Skin epidermis (tissue), 12 donors: ENCODE measurements at regions not wholly inside any gene's neighbourhood (a gene's known extent, or its start where the extent isn't known, plus 50 kb on each side); places are given as distances from the start of the nearest gene placed in this dataset.
"Not testable (repeated sequence)": the region's sequence is repeated elsewhere in the genome, so short reads cannot be mapped to it uniquely, and the experiment has no call there.

ENCODE experiments used
- H3K27ac ChIP-seq, 21 experiments: fragments of 200-600 bp; sonication (generic) in 11 of 21; one replicate each; pipeline ENCODE4 v1.5.0; 2020; ENCODE audit warnings: mild to moderate bottlenecking in 3 of 21, inconsistent platforms in 2 of 21, moderate library complexity in 2 of 21
- H3K4me3 ChIP-seq, 7 experiments: fragments of 200-600 bp; sonication (generic) in 2 of 7; one replicate each; pipeline ENCODE4 v1.5.0; 2020; ENCODE audit warnings: inconsistent platforms in 2 of 7, mild to moderate bottlenecking in 2 of 7, moderate library complexity in 1 of 7

DNA sequence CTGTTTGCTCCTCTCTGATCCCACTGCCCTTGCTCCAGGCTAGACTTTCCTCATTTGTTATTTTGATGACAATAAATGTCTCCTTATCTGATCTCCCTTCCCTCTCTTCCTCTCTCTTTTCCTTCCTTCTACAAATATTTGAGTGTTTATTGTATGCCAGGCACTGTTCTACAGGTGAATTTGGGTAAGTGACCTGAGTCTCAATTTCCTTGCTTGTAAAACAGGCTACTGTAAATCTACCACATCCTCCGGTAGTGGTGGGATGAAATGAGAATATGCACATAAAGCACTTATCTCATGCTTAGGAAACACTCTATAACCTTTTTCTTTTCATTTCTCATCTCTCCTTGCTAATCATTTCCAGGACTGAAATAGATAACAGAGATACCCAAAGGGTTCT is 86.4 kb downstream of the HMHB1 start:
- Histone ChIP-seq H3K27ac (no peak overlapping the region), H3K4me3 (no peak overlapping the region)

DNA sequence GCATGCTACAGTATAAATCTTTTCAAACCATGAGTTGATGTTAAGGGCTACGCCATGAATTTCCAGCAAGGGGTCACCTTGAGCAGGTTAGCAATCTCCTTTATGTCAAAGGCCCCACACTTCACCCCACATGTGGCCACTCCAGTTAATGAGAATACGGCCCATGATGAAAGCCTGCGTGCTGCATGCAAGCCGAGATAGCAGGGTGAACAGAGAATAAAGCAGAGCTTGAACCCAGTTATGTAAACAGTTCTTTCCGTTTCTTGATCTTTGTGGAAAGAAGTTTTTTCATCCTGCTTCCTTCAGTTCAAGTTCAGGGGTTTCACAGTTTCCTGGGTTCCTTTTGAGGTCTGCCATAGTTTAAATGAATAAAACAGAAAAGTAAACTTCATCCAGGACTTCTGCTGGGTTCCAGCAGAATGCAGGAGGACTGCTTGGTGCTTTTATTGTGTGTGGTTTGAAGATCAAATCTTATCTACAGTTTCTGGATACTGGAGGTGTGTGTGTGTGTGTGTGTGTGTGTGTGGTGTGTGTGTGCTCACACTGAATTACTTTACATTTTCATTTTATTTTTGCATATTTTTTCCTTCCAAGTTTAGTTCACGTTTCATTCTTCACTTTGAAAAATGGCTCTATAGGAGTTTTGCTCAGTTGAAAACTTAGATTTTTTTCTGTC is 87.1 kb downstream of the HMHB1 start:
- no peak overlapping the region for H3K4me3 ChIP-seq
- H3K27ac ChIP-seq: no peak overlapping the region

DNA sequence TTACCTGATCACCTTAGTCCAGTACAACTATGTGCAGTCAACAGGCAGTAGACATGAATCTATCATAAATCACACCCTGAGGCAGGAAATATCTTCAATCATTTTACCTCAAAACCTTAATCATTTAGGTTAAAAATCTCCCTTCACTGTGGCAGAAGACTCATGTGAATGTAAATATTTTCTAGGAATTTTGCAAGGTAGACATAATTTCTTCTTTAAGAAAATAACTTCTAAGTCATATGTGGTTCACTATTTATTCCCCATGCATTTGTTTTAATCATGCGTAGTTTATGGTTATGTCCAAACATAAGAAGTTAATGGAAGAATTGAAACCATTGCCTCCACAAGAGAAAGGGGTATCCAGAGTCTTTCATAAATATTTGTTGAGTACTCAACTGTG is 97.0 kb downstream of the HMHB1 start:
- Histone ChIP-seq H3K4me3 (no peak overlapping the region), H3K27ac (no peak overlapping the region)

DNA sequence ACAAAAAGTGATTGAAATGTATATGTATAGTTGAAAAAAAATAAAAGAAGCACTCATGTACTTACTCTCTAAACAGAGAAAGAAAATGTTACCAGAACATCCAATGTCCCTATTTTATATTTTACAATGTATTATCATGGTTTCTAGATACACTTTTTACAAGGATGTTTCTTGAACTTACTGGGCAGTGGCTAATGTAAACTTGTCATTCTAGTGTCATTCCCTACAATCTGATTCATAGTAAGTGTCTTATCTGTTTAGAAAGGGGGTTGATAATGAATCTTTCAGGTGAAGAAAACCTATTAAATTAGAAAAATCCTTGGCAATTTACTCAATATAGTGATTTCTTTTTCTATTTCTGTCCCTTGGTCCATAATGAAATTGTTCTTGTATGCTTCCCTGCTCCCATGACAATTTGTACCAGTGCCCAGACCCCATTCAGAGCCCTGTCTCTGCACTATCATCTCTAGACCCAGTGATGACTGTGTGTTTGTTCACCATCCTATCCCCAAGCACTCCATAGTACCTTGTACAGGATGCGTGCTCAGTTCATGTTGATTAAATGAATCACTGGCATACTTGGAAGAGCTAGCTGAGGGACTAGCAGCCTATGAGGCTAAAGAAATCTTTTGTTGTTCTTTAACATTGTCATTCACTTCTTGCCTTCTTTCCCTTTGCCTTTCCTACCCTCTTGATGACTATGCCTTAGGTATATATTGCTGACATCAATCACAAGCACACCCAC is 101.2 kb downstream of the HMHB1 start:
- Histone ChIP-seq H3K27ac (no peak overlapping the region), H3K4me3 (no peak overlapping the region)

DNA sequence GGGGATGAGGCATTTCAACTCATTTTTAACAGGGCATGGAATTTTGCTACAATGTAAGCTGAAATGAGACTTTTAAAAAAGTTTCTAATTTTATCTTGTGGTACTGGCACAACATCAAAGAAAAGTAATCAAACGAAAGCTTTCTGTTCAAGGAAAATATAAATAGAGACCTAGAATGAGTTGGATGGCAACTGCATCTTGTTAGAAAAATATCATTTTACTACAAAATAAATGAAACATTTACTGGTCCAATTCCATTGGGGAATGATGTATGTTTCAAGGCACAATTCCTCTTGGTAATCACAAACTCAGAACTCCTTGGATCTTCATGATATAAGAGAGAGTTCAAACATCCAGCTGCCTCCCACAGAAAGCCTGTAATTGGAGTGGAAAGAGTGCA is 102.8 kb downstream of the HMHB1 start:
- no peak overlapping the region for H3K27ac ChIP-seq

DNA sequence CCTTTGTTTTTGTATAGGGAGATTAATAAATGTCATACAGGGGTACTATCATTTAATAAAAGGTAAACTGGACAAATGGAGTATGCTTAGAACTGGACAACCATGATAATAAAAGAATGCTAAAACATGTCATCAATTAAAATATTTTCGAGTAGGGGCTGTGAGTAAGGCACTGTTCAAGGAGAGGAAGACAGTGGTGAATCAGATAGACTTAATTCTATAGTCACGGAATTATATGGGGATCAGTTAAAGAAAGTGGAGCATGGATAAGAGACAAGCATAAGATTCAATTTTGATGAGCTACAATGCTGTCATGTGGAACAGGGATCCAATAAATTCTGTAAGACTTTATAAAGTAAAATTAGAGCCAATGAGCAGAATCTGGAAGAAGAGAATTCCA is 104.5 kb downstream of the HMHB1 start:
- Histone ChIP-seq H3K4me3 (no peak overlapping the region), H3K27ac (no peak overlapping the region)

More for the DNA sequence above, 102.8 kb downstream of the HMHB1 start:
- H3K4me3 ChIP-seq: no peak overlapping the region

DNA sequence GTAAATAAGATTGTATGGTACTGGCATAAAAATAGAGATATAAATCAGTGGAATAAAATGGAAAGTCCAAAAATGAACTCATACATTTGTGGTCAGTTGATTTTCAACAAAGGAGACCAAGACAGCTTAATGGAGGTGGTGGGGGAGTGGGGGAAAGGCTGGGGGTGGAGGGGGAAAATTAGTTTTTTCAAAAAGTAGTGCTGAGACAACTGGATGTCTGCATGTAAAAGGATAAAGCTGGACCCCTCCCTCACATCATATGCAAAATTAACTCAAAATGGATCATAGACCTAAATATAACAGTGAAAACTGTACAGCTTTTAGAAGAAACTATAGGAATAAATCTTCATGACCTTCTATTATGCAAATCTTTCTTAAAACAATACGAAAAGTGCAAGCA is 107.0 kb downstream of the HMHB1 start:
- Histone ChIP-seq H3K27ac (no peak overlapping the region), H3K4me3 (no peak overlapping the region)

DNA sequence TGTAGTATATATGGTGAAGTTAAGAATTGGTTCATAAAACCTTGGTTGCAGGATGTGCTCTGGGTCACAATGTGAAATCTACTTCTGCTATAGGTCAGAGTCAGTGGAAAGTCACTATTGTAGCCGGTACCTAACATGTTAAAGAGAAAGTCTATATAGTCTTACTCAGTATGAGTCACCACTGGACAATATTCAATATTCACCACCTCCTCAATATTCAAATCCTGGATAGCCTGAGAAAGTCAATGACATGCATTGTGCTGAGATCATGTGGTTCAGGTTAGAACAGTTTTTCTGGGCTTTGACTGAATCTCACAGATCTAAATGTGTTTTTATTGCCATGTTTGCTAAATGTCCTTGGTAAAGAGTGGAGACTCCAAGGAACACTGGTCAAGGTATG is 108.8 kb downstream of the HMHB1 start:
- H3K27ac ChIP-seq: no peak overlapping the region
- H3K4me3 ChIP-seq: no peak overlapping the region

DNA sequence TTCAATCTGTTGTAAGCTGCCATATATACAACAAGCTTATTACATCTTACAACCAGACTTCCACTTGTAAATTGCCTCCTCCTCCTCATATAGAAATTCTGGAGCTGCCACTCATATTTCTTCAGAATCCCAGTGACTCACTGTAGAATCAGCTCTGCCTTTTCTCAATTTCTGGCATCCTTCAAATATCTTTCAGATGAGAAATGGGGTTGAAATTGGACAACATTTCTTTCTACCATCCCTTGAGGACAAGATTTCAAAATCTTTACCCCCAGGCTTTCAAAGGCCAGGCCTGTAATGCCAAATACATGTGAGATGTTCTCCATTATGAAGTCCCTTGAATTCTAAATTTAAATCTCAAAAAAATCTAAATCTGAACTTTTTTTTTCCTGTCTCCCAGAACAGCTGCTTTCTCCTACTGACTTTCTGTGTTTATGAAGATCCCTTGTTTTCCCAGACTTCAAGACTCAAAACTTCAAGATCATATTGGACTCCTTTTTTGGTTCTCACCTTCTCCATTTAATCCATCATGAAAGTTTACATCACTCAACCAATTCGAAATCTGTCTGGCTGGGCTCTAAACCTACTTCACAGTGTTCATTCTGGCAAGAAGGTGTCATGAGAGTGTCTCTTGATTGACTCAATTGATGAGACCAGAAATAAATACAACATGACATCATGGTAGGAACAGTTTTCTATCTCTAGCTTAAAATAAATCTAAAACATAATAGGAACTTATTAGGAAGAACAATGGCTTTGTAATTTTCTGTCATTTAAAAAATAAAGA is 109.8 kb downstream of the HMHB1 start:
- Histone ChIP-seq H3K27ac (peak overlapping the region in 7 of 21 experiments; percentile 3 to 81 (median 46)), H3K4me3 (no peak overlapping the region)

DNA sequence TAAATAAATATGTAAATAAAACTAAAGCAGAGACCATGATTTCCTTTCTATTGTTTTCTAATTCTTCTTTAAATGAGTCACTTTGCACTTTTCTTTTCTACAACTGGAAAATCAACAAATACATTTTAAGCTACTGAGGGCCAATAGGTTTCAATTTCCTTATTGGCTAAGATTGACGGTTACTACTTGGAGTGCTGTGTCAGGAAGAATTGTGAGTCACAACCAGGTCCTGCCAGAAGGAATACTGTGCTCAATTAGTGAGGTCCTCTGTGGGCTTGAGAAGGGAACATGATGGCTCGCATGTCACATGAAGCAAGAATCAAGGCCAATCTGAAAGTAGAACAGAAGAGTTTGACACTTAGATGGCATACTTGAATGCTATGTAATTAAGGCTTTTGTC is 110.8 kb downstream of the HMHB1 start:
- no peak overlapping the region for H3K4me3 ChIP-seq
- peak overlapping the region in 7 of 21 experiments; percentile 23 to 81 (median 46) for H3K27ac ChIP-seq

DNA sequence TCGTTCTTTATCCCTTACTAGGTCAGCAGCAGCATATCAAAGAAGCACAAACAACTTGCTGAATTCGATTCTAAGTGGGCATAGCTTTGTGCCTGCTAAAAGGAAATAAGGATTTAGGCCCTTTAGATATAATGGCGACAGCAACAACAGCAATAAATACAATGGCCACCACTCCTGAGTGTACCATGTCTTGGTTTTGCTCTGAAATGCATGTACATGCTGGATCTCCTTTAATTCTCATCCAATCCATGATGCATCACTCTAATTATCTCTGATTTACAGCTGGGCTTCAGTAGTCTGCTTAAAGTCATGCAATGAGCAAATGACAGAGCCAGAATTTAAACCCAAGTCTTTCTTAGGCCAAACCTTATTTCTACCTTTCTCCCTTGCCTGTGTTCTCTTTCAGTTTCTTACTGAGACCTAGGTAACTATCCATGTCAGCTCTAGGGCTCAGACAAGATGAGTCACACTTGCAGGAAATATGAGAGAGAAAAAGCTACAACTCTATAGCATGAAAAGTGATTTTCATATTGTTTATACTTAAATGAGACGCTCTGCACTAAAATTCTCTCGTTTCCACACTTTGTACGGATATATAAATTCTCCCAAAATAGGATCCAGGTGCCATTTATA is 111.8 kb downstream of the HMHB1 start:
- Histone ChIP-seq H3K4me3 (no peak overlapping the region), H3K27ac (peak overlapping the region in 4 of 21 experiments; percentile 3 to 34 (median 14))

DNA sequence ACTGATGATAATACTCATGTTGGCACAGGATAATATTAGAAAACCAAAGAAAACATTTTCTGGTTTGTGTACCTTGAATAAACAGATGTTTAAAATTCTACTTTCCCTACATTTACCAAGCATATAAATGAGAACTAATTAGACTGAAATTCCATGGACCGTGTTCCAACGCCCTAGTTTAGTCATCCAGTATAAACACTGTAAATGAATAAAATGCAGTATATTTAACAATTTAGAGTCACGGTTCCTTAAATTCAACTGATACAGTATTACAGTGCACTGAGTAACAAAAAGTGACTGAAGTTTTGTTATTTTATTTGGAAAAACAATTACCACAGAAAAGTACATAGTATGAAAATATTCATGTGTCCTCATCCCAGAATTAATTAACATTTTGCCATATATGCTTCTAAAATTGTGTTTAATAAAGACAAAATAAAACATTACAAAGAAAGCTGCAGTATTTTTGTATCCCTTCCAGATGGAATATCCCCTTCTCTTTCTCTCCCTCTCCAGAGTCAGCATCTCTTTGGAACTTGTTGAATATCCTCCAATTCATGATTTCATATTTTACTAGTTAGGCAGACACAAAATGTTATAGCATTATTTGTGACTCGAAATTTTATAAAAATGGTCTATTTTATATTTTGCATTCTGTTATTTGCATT is 112.5 kb downstream of the HMHB1 start:
- H3K27ac ChIP-seq: peak overlapping the region in 2 of 21 experiments; percentile 3 to 5

DNA sequence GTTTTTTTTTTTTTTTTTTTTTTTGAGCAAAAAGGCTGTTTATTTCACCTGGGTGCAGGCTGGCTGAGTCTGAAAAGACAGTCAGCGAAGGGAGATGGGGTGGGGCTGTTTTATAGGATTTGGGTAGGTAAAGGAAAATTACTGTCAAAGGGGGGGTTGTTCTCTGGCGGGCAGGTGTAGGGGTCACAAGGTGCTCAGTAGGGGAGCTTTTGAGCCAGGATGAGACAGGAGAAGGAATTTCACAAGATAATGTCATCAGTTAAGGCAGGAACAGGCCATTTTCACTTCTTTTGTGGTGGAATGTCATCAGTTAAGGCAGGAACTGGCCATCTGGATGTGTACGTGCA is 113.0 kb downstream of the HMHB1 start:
- H3K4me3 ChIP-seq, H3K27ac ChIP-seq: not testable (repeated sequence)

More for the DNA sequence above, 112.5 kb downstream of the HMHB1 start:
- no peak overlapping the region for H3K4me3 ChIP-seq

DNA sequence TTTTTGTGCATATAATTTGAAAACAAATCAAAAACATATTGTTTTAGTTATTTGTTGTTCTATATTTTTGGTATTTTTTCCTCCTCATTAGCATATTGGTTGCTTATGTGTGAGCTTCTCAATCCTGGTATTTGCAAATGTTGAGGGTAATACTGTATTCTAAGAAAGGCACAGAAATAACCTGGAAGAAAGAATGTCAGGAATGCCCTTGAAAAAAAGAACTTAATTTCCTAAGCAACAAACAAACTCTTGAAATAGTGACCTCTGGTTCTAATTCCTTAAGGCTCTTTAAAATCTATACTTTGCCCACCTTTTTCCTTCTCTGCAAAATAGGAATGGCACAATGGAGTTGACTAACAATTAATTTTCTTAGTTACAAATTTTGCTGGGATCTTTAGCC is 117.5 kb downstream of the HMHB1 start:
- H3K27ac ChIP-seq: no peak overlapping the region
- no peak overlapping the region for H3K4me3 ChIP-seq

DNA sequence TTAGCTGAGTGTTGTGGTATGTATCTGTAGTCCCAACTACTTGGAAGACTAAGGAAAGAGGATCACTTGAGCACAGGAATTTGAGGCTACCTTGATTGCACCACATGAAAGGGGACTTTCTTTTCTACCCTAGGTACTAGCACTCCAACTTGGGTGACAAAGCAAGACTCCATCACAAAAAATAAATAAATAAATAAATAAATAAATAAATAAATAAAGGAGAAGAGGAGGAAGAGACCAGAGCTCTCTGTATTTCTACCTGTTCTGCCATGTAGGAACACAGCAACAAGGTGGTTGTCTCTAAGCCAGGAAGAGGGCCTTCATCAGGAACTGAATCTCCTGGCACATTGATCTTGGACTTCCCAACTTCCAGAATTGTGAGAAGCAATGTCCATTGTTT is 118.6 kb downstream of the HMHB1 start:
- Histone ChIP-seq H3K4me3 (no peak overlapping the region), H3K27ac (no peak overlapping the region)

DNA sequence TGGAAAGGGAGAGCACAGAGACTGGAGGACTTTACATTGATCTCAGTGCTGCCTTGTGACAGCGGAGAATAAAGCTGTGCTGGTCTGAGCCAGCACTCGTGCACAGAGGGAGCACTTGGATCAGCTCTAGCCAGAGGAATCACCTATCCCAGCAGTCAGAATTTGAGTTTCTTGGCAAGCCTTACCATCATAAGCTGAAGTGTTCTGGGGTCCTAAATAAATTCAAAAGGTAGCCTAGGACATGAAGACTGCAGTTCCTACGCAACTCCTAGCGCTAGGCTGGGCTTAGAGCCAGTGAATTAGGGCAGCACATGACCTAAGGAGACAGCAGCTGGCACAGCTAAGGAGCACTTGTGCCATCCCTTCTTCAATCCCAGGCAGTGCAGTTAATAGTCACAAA is 119.5 kb downstream of the HMHB1 start:
- H3K27ac ChIP-seq: no peak overlapping the region
- no peak overlapping the region for H3K4me3 ChIP-seq

DNA sequence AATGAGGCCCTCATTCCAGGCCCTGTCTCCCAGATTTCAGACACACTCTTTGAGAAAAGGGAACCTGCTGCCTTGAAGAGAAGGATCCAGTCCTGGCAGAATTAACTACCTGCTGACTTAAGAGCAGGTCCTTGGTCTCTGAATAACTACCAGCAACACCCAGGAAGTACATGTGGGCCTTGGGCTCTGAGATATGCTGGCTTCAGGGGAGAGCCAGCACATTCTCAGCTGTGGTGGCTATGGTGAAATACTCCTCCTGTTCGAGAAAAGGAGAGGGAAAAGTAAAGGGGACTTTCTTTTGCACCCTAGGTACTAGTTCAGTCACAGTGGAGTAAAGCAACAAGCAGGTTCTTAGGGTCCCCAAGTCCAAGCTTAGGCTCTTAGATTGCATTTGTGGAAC is 120.0 kb downstream of the HMHB1 start:
- H3K4me3 ChIP-seq: no peak overlapping the region
- H3K27ac ChIP-seq: no peak overlapping the region

DNA sequence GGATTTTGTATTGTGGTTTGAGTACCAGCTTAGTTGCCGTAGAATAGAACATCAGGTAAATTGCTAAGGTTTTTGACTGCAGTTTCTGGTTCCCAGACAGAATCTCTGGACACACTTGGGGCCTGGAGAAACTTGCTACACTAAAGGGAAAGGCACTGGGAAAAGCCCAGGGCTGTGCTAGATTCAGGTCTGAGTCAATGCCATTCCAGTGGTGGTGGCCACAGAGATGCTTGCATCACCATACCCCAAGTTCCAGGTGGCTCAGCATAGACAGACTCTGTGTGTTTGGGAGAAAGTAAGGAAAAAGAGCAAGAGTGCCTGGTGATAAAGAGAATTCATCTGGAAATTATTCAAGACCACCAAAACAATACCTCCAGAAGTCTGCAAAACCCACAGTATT is 120.6 kb downstream of the HMHB1 start:
- no peak overlapping the region for H3K27ac ChIP-seq
- H3K4me3 ChIP-seq: no peak overlapping the region

DNA sequence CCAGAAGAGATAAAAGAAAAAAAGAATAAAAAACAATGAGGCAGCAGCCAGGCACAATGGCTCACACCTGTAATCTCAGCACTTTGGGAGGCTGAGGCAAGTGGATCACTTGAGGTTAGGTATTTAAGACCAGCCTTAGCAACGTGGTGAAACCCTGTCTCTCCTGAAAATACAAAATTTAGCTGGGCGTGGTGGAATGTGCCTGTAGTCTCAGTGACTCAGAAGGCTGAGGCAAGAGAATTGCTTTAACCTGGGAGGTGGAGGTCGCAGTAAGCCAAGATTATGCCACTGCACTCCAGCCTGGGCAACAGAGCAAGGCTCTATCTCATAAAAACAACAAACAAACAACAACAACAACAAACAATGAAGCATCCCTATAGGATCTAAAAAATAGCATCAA is 121.5 kb downstream of the HMHB1 start:
- Histone ChIP-seq H3K4me3 (no peak overlapping the region), H3K27ac (no peak overlapping the region)

DNA sequence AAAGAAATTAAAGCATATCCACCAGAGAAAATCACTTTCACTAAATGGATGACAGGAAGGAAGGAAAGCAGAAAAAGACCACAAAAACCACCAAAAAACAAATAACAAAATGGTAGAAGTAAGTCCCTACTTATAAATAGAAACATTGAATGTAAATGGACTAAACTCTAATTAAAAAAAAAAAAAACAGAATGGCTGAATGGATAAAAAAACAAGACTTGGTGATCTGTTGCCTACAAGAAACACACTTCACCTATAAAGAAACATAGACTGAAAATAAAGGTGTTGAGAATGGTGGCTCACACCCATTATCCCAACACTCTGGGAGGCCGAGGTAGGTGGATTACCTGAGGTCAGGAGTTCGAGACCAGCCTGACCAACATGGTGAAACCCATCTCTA is 122.9 kb downstream of the HMHB1 start:
- H3K4me3 ChIP-seq: no peak overlapping the region
- H3K27ac ChIP-seq: no peak overlapping the region
